GM21786 (cell line): ENCODE measurements at regions not wholly inside any gene's neighbourhood (a gene's known extent, or its start where the extent isn't known, plus 50 kb on each side); places are given as distances from the start of the nearest gene placed in this dataset.

Experiments used
- ATAC-seq: cut with Tn5 transposase; IDR thresholded peaks from one replicate; pipeline ENCODE4 v1.9.1; 2021; ENCODE audit not compliant: unreplicated experiment

- no peak for ATAC-seq
Observed at GRCh38 chr5:51902512-51902911, 519.3 kb downstream of the ISL1 start.

DNA sequence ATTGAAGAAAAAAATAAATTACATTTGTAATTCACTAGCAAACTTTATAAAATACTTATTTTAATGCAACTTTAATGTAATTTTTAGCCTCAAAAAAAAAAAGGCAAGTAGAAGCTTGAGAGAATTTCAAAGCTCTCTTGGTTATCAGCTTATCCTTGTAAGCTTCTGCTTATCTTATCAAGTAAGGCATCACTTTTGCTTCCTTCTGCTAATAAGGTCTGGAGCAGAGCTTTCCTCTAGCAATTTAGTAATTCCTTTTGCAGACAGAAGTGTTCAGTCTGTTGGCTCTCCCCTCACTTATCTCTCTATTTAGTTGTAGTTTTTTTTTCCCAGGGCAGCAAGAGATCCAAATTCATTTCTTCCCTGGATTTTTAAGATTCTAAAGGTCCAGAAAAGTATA, 525.0 kb downstream of the ISL1 start:
- no peak for ATAC-seq

DNA sequence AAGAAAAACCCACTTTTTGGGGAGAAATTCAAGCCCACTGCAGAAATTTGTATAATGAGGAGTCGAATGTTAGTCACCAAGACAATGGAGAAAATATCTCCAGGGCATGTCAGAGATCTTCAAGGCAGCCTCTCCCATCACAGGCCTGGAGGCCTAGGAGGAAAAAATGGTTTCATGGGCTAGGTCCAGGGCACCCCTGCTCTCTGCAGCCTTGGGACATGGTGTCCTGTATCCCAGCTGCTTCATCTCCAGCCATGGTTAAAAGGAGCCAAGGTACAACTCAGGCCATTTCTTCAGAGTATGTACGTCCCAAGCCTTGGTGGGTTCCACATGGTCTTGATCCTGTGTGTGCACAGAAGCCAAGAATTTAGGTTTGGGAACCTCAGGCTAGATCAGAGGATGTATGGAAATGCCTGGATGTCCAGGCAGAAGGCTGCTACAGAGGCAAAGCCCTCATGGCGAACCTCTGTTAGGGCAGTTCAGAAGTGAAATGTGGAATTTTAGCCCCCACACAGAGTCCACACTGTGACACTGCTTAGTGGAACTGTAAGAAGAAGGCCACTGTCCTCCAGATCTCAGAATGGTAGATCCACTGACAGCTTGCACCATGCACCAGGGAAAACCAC, 561.4 kb downstream of the ISL1 start:
- no peak for ATAC-seq

GRCh38 chr5:51958473-51958872, 575.2 kb downstream of the ISL1 start:
- ATAC-seq: no peak

DNA sequence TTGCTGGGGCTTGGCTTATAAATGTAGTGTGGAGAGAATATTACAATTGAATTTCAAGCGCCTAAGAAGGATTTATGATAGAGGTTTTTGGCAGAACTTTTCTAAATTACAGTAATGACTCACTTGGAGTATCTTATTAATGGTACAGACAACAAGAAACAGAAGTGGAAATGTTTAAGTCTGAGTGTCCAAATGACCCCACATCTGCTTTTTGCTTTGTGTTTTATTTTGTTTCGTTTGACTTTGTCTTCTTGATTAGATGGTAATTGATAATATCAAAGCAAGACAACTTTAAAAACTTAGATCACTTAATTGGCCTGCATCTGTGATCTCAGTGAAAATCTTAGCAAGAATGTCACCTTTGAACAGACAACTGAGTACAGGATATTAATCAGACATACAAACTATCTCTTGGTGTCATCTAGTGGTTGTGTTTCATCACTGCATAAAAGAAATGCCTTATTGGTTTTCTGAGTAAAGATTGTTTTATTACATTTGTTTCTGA, 577.4 kb downstream of the ISL1 start:
- no peak for ATAC-seq

GRCh38 chr5:51961154-51961562, 577.9 kb downstream of the ISL1 start:
- no peak for ATAC-seq

DNA sequence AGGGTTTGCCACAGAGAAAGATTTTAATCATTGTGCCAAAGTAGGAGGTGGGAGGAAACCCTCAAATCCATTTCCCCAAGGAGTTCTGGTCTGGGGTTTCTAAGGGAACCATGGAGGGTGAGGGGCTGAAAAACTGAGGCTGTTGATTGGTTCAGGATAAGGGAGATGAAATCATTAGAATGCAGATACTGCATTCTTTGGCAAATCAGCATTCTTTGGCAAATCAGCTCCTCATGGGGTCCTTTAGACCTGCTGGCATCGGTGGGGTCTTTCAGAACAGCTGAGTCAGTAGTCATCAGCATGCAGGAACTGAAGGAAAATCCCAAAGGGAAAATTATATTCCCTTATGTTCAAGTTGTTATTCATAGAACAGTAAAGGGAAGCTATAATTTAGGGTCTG, 585.5 kb downstream of the ISL1 start:
- no peak for ATAC-seq

GRCh38 chr5:51974834-51975233, 591.6 kb downstream of the ISL1 start:
- ATAC-seq: no peak

DNA sequence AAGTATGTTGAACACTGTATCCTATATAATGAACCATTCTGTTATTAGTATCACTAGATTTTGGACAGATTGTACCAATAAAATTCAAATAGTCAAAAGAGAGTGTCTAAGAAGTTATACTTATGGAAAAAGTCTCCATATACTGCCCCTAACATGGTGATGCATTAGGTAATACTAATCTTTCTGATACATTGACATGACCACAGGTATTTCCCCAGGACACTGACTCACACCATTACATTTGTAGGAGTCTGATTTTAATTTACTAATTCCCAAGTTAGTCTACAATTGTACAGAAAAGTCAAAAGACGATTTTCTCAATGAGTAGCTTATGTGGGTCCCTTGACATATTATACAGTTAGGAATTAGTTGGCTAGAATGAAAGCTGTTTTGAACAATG, 593.8 kb downstream of the ISL1 start:
- no peak for ATAC-seq

- ATAC-seq: no peak
Observed at GRCh38 chr5:51983161-51983560, 599.9 kb downstream of the ISL1 start.

DNA sequence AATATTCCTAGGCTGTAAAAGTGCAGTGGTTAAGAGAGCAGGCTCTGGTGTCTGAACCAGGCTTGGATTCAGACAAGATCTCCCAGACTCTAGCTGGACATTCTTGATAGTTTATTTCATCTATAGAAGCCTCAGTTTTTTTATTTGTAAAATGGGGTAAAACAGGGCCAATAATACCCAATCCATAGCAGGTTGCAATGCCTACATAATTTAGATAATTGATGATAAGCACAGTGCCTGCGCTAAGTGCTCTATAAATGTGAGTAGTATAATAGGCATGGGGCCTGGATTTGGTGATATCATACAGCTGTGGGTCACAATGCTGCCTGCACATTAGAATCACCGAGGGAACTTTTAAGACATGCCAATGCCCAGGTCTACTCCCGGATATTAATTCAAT, 603.5 kb downstream of the ISL1 start:
- no peak for ATAC-seq

DNA sequence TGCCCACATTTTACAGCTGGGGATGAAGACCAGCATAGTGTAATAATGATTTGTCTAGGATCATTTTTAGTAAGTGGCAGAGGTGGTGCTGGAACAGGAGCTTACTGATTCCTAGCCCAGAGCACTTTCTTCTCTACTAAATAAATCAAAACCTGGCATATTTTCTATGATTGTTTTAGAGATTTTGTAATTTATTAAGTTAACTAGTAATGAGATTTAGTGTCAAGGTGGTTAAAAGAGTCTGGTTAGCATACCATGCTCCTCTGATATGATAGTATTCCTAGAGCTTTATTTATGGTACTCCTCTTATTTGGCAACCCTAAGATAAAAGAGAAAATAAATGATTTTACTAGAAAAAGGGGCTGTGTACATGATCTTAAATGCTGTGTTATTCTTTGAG, 604.0 kb downstream of the ISL1 start:
- ATAC-seq: no peak

- ATAC-seq: no peak
Observed at GRCh38 chr5:51987669-51988209, 604.5 kb downstream of the ISL1 start.

DNA sequence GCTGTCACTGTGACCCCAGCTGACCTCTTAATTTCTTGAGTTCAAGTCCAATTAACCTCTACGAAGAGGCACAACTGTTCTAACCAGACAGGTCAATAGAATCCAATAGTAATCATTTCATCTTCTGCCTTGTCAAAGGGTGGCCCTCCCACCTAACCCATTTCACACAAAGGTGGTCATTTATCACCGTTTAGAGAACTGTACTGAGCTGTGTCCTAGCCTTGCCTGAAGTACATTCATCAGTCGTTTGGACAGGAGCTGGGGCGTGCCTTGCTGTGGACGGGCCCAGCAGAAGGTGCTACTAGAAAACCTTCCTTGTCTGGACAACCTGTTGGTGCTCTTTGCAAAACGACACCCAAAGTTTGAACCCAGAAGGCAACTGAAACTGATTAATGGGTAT, 605.4 kb downstream of the ISL1 start:
- no peak for ATAC-seq

DNA sequence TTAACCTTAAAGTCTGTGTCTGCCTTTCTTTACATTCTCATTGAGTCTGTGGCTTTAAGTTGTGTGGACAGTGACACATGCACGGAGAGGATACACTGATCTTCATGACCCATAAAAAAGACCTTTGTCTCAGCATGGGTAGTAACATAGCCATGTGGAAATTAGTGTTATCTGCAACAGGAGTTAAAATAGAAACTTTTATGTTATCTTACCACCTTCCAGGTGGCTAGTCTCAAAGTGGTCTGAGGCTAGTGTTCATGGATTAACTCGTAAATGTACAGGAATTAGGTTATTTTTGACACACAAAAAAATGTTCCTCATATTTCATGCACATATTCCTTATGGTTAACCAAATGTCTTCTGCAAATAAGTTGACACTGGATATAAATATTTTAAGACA, 607.0 kb downstream of the ISL1 start:
- ATAC-seq: no peak

- ATAC-seq: no peak
Observed at GRCh38 chr5:51990661-51991180, 607.5 kb downstream of the ISL1 start.

DNA sequence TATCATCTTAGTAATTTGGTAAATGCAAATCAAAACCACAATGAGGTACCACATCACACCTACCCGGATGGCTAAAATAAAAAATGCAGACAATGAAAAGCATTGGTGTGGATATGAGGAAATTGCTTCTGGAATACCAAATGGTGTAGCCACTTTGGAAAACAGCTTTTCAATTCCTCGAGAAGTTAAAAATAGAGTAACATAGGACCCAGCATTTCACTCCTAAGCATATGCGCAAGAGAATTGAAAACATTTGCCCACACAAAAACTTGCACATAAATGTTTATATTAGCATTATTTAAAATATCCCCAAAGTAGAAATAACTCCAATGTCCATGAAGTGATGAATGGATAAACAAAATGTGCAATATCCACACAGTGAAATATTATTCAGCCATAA, 608.7 kb downstream of the ISL1 start:
- no peak for ATAC-seq

- ATAC-seq: no peak
Observed at GRCh38 chr5:51995773-51996306, 612.6 kb downstream of the ISL1 start.

DNA sequence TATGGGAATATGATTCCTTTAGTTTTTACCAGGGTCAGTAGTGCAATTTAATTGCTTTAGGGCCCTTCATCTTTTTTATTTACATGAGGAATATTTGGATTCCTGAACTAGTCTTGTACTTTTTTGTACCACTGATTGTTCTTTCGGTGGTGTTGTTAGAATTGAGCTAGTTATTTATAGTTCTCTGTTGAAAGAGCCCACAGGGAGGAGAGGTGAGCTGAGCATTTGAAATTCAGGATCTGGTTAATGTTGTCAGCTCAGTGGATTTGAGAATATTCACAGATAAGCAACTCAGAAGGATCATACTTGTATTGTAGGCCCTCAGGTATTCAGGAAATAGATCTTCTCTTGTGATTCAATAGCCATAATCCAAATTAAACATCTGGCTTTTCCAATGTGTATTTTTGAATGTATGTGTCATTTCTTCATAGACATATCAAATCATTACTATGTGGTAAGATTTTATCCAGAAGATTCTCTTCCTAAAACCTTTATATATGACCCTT, 613.2 kb downstream of the ISL1 start:
- ATAC-seq: no peak

- no peak for ATAC-seq
Observed at GRCh38 chr5:51997500-51997899, 614.3 kb downstream of the ISL1 start.

- no peak for ATAC-seq
Observed at GRCh38 chr5:51997949-51998348, 614.7 kb downstream of the ISL1 start.

GRCh38 chr5:52007230-52007858, 624.1 kb downstream of the ISL1 start:
- no peak for ATAC-seq
